Lower leg skin (tissue), 4 donors: ENCODE measurements at regions not wholly inside any gene's neighbourhood (a gene's known extent, or its start where the extent isn't known, plus 50 kb on each side); places are given as distances from the start of the nearest gene placed in this dataset.

ENCODE experiments used
- DNase-seq, 2 donors: peaks; one replicate each; pipeline ENCODE4 v3.0.0-alpha.2; 2019; ENCODE audit warnings: low spot score in 2 of 2
- H3K4me3 ChIP-seq: fragments of 200-600 bp; sonication (generic); 2 replicates; pipeline ENCODE4 v1.5.1; 2017; ENCODE audit warnings: mild to moderate bottlenecking, low read depth; ENCODE audit not compliant: poor library complexity, severe bottlenecking
- POLR2A ChIP-seq, 2 donors: fragments of 450-650 bp; IDR thresholded peaks; one replicate each; pipeline ENCODE4 v1.6.1; 2016 to 2017; ENCODE audit warnings: antibody characterized with exemption in 2 of 2, mild to moderate bottlenecking in 1 of 2, moderate library complexity in 1 of 2
- WGBS, 2 donors: methylation state at CpG; one replicate each; pipeline ENCODE4 v1.1.5; 2018; 5-methylcytosine and 5-hydroxymethylcytosine counted together
- intact Hi-C: fragments of 100-400 bp; cut with DNase I; formaldehyde crosslinking; loops from one replicate; pipeline ENCODE4 v1.15.0; 2023; ENCODE audit warnings: low total_unique reads
- TF ChIP-seq, protein P1 (sequence below), 3 donors: fragments of 450-650 bp; IDR thresholded peaks; one replicate each; pipeline ENCODE4 v1.5.1; 2016; ENCODE audit warnings: antibody characterized with exemption in 3 of 3, mild to moderate bottlenecking in 3 of 3, moderate library complexity in 2 of 3

- intact Hi-C loops = no loop called here
- H3K4me3 ChIP-seq = no peak overlapping the region
- WGBS, 2 donors = 71 to 76% methylated on average over 5 of the region's 5 CpGs
- DNase-seq = no peak
- TF ChIP-seq, protein P1, sequence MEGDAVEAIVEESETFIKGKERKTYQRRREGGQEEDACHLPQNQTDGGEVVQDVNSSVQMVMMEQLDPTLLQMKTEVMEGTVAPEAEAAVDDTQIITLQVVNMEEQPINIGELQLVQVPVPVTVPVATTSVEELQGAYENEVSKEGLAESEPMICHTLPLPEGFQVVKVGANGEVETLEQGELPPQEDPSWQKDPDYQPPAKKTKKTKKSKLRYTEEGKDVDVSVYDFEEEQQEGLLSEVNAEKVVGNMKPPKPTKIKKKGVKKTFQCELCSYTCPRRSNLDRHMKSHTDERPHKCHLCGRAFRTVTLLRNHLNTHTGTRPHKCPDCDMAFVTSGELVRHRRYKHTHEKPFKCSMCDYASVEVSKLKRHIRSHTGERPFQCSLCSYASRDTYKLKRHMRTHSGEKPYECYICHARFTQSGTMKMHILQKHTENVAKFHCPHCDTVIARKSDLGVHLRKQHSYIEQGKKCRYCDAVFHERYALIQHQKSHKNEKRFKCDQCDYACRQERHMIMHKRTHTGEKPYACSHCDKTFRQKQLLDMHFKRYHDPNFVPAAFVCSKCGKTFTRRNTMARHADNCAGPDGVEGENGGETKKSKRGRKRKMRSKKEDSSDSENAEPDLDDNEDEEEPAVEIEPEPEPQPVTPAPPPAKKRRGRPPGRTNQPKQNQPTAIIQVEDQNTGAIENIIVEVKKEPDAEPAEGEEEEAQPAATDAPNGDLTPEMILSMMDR (IDR thresholded peaks at IDR 0.05) = no peak
- TF ChIP-seq POLR2A (IDR thresholded peaks at IDR 0.05) = no peak
Observed at GRCh38 chr10:23556727-23557440, 118.0 kb downstream of the OTUD1 start.

DNA sequence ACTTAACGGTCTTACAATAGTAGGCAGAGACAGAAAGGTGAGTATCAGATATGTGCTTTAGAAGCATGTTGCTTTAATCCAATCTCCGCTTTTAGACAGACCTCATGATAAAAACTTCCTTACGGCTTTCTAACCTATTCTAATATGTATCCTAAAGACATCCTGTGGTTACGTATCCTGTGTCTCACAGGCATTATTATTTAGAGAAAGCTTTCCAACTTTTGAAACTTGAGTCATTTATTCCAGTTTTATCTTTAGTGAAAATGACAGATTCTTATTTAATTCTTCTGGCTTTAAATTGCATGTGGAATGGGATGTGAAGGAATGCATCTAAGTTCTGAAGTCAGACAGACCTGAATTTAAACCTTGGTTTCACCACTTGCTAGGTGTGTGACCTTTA is 118.9 kb downstream of the OTUD1 start:
- DNase-seq = no peak
- H3K4me3 ChIP-seq = no peak overlapping the region
- intact Hi-C loops = no loop called here
- WGBS, 2 donors = 86 to 90% methylated on average over 4 of the region's 4 CpGs
- TF ChIP-seq, protein P1 (IDR thresholded peaks at IDR 0.05) = no peak
- no peak for TF ChIP-seq POLR2A (IDR thresholded peaks at IDR 0.05)

DNA sequence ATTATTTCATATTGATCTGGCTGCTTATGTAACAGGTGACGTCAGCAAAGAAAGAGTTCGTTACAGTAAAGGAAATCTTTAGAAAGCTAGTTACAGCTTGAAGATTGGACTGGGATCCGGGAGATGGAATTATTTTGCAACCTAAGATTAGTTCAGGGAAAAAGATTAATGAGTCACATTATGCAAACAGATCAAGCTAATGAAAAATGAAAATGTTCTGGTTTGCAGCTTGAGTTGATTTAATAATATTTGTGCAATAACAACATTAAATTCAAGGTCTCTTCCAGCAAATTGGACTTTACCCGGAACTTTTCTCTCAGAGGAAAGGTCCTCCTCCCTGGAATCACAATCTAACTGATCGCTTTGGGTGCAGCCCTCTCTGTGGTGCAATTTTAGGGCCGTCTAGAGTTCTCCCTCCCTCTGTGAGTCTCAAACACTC is 119.5 kb downstream of the OTUD1 start:
- WGBS, 2 donors = 38 to 53% methylated on average over 6 of the region's 6 CpGs
- TF ChIP-seq, protein P1 (IDR thresholded peaks at IDR 0.05) = no peak
- TF ChIP-seq POLR2A (IDR thresholded peaks at IDR 0.05) = no peak
- DNase-seq = no peak
- H3K4me3 ChIP-seq = no peak overlapping the region
- intact Hi-C loops = no loop called here

GRCh38 chr10:23568996-23569395 is 130.1 kb downstream of the OTUD1 start:
- 44 to 53% methylated on average over 3 of the region's 3 CpGs for WGBS, 2 donors
- DNase-seq = no peak
- TF ChIP-seq, protein P1 (IDR thresholded peaks at IDR 0.05) = no peak
- TF ChIP-seq POLR2A (IDR thresholded peaks at IDR 0.05) = no peak
- intact Hi-C loops = no loop called here
- H3K4me3 ChIP-seq = no peak overlapping the region

DNA sequence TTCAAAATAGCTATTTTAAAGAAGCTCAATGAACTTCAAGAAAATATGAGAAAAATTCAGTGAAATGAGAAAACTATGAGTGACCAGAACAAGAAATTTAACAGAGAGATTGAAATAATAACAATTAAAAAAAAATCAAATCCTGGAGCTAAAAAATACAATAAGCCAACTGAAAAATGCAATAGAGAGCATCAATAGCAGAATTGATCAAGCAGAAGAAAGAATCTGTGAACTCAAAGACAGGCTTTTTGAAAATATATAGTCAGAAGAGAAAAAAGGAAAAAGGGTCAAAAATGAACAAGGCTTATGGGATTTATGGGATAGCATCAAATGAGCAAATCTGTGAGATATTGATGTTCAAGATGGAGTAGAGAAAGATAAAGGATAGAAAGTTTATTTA is 133.0 kb downstream of the OTUD1 start:
- no peak overlapping the region for H3K4me3 ChIP-seq
- intact Hi-C loops = no loop called here
- no peak for DNase-seq
- TF ChIP-seq, protein P1 (IDR thresholded peaks at IDR 0.05) = no peak
- TF ChIP-seq POLR2A (IDR thresholded peaks at IDR 0.05) = no peak

DNA sequence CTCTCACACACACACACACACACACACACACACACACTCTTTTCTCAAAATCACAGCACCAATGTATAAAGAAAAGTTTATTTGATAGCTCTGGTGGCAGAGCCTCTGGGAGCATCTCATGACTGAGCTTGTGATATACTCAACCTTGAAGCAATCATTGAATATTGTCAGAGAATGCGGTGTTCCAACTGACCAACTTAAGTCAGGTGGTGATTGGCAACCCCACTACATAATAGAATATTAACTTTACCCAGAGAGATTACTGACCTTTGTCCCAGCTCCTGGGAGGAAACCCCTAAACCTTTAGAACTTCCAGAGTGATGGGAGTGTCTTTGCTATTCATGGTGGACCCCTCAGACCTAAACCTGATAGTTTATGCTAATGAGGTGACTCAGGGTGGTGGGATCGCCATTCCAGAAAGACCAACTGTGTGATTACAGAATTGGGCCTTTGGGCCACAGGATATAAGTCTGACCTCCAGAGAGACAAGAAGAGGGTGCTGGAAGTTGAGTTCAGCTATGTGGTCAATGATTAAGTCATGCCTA is 143.1 kb downstream of the OTUD1 start:
- 87 to 91% methylated on average over 2 of the region's 2 CpGs for WGBS, 2 donors
- TF ChIP-seq, protein P1 (IDR thresholded peaks at IDR 0.05) = no peak
- TF ChIP-seq POLR2A (IDR thresholded peaks at IDR 0.05) = no peak
- intact Hi-C loops = no loop called here

More for the DNA sequence above, 143.1 kb downstream of the OTUD1 start:
- H3K4me3 ChIP-seq = no peak overlapping the region
- DNase-seq = no peak
